Naive thymus-derived CD4-positive, alpha-beta T cell (primary cell): ENCODE measurements at regions not wholly inside any gene's neighbourhood (a gene's known extent, or its start where the extent isn't known, plus 50 kb on each side); places are given as distances from the start of the nearest gene placed in this dataset.

Experiments
- ATAC-seq: fragments of 150-1000 bp; cut with Tn5 transposase; 2 replicates; pipeline ENCODE4 v1.10.0; 2021; ENCODE audit warnings: mild to moderate bottlenecking, moderate library complexity
- CTCF ChIA-PET: fragments of 350-600 bp; sonication (Branson Sonifier 250); formaldehyde crosslinking; loops from one replicate; lab custom pipeline; 2021; ENCODE audit warnings: antibody characterized with exemption; lab: Charles Lee
- POLR2A ChIA-PET: fragments of 350-600 bp; sonication (Branson Sonifier 250); formaldehyde crosslinking; loops from one replicate; lab custom pipeline; 2021; ENCODE audit warnings: antibody characterized with exemption, inconsistent platforms; lab: Charles Lee
- DNase-seq, 9 donors: peaks; one replicate each; pipeline versions ENCODE4 v3.0.0 to v3.0.0-alpha.2; 2020 to 2022; ENCODE audit warnings: mixed read lengths in 1 of 9
- H3K27ac ChIP-seq: one replicate; pipeline ENCODE4 v1.7.0; 2013; ENCODE audit warnings: mild to moderate bottlenecking, low read depth, low read length, moderate library complexity
- H3K27me3 ChIP-seq, 2 donors: one replicate each; pipeline ENCODE4 v1.7.0; 2013; ENCODE audit warnings: low read length in 2 of 2, mild to moderate bottlenecking in 2 of 2, moderate library complexity in 2 of 2; ENCODE audit not compliant: control insufficient read depth in 2 of 2, insufficient read depth in 2 of 2
- H3K36me3 ChIP-seq, 3 experiments: 1 replicate in 2 of 3; 2 replicates in 1 of 3; pipeline ENCODE4 v1.7.0; 2013; ENCODE audit warnings: low read length in 3 of 3, mild to moderate bottlenecking in 3 of 3, moderate library complexity in 1 of 3; ENCODE audit not compliant: insufficient read depth in 3 of 3, control insufficient read depth in 2 of 3
- H3K4me1 ChIP-seq, 2 donors: one replicate each; pipeline ENCODE4 v1.7.0; 2013; ENCODE audit warnings: low read length in 2 of 2, mild to moderate bottlenecking in 2 of 2, moderate library complexity in 1 of 2; ENCODE audit not compliant: control insufficient read depth in 2 of 2, insufficient read depth in 2 of 2
- H3K4me3 ChIP-seq: 2 replicates; pipeline ENCODE4 v1.7.0; 2013; ENCODE audit warnings: mild to moderate bottlenecking, low read length
- H3K9me3 ChIP-seq, 3 experiments: 1 replicate in 2 of 3; 2 replicates in 1 of 3; pipeline ENCODE4 v1.7.0; 2013; ENCODE audit warnings: low read length in 3 of 3; ENCODE audit not compliant: control insufficient read depth in 2 of 3
- H3K27ac Mint-ChIP-seq, 9 donors: one replicate each; pipeline ENCODE4 v1.8.0; 2020 to 2022; ENCODE audit warnings: mixed read lengths in 9 of 9, mild to moderate bottlenecking in 8 of 9, moderate library complexity in 5 of 9, inconsistent platforms in 2 of 9
- H3K27me3 Mint-ChIP-seq, 5 donors: one replicate each; pipeline ENCODE4 v1.8.0; 2021 to 2022; ENCODE audit warnings: mixed read lengths in 5 of 5, mild to moderate bottlenecking in 1 of 5
- H3K36me3 Mint-ChIP-seq, 5 donors: one replicate each; pipeline ENCODE4 v1.8.0; 2020 to 2022; ENCODE audit warnings: mixed read lengths in 5 of 5, mild to moderate bottlenecking in 3 of 5, inconsistent platforms in 1 of 5
- H3K4me1 Mint-ChIP-seq, 7 donors: one replicate each; pipeline ENCODE4 v1.8.0; 2020 to 2022; ENCODE audit warnings: mixed read lengths in 7 of 7, mild to moderate bottlenecking in 3 of 7, inconsistent platforms in 1 of 7
- H3K4me3 Mint-ChIP-seq, 10 donors: one replicate each; pipeline ENCODE4 v1.8.0; 2020 to 2022; ENCODE audit warnings: mild to moderate bottlenecking in 10 of 10, mixed read lengths in 10 of 10, moderate library complexity in 6 of 10, inconsistent platforms in 2 of 10
- H3K9me3 Mint-ChIP-seq, 11 donors: one replicate each; pipeline ENCODE4 v1.8.0; 2020 to 2022; ENCODE audit warnings: mixed read lengths in 11 of 11, mild to moderate bottlenecking in 4 of 11, inconsistent platforms in 1 of 11, moderate library complexity in 1 of 11
- intact Hi-C, 2 donors: fragments of 100-400 bp; cut with micrococcal nuclease; formaldehyde crosslinking; loops; one replicate each; pipeline ENCODE4 v1.15.1; 2023

- H3K4me3 ChIP-seq, result no peak overlapping the region
- peaks cover 0 to 5% of the 10 kb centered on the region in 2 donors for H3K4me1 ChIP-seq
- Mint-ChIP-seq H3K27me3 (peaks cover 0 to 4% (median 0%) of the 10 kb centered on the region in 5 donors), H3K9me3 (peaks cover 0 to 3% (median 0%) of the 10 kb centered on the region in 11 donors), H3K4me3 (no peak overlapping the region), H3K27ac (peak overlapping the region in 1 of 9 donors; percentile 40), H3K36me3 (no peaks in the 10 kb centered on the region), H3K4me1 (peaks cover 2 to 48% (median 33%) of the 10 kb centered on the region in 7 donors)
- no peaks in the 10 kb centered on the region for H3K36me3 ChIP-seq
- ATAC-seq (no peak), DNase-seq (no peak)
- ChIA-PET POLR2A (interaction anchor here (1.5 kb wide), 1 partner anchor 11 kb away, joined by 5 read pairs; no protein-coding TSS in a partner anchor), CTCF (interaction anchor here (0.5 kb wide), 1 partner anchor 1235 kb away, joined by 3 read pairs; no protein-coding TSS in a partner anchor)
- no peaks in the 10 kb centered on the region for H3K27me3 ChIP-seq
- intact Hi-C loops, result no loop called here
- no peak overlapping the region for H3K27ac ChIP-seq
- no peaks in the 10 kb centered on the region for H3K9me3 ChIP-seq
Observed at GRCh38 chr1:5340560-5341130, 651.6 kb downstream of the NPHP4 start.

DNA sequence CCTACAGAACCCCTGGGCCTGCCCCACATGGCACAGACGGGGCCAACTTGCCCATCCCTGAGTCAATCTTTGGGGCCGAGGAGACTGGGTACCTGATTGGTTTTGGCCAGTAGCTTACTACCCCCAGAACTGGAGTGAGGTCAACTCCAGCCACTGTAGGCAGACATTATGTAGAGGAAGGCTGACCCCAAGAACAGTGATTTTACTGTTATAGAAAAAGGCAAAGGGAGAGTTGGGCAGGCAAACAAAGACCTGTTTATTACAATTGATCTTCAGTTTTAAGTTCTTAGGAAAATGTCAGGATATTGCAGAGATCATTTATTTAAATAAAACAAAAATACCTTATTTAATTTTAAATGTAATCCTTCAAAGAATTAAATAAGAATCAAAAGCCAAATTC, 653.8 kb downstream of the NPHP4 start:
- Histone ChIP-seq H3K27me3 (no peaks in the 10 kb centered on the region), H3K27ac (no peak overlapping the region), H3K4me1 (peaks cover 0 to 5% of the 10 kb centered on the region in 2 donors), H3K4me3 (no peak overlapping the region), H3K9me3 (no peaks in the 10 kb centered on the region), H3K36me3 (no peaks in the 10 kb centered on the region)
- ChIA-PET POLR2A (no interaction called here), CTCF (no interaction called here)
- Mint-ChIP-seq H3K27me3 (peaks cover 0 to 4% (median 0%) of the 10 kb centered on the region in 5 donors), H3K9me3 (peaks cover 0 to 5% (median 0%) of the 10 kb centered on the region in 11 donors), H3K4me1 (peaks cover 2 to 53% (median 39%) of the 10 kb centered on the region in 7 donors), H3K27ac (peak overlapping the region in 3 of 9 donors; percentile 34 to 57 (median 39)), H3K4me3 (peak overlapping the region in 2 of 10 donors; percentile 27 to 45), H3K36me3 (peaks cover 0 to 4% (median 0%) of the 10 kb centered on the region in 5 donors)
- intact Hi-C loops, result loop anchor here in 1 of 2 donors (5.0 kb wide), 1 partner anchor 34 kb away; no protein-coding TSS in a partner anchor
- ATAC-seq, result no peak
- DNase-seq, result no peak

GRCh38 chr1:5333291-5333690, 658.9 kb downstream of the NPHP4 start:
- DNase-seq (no peak), ATAC-seq (no peak)
- H3K4me1 Mint-ChIP-seq, result peaks cover 23 to 76% (median 64%) of the 10 kb centered on the region in 7 donors
- CTCF ChIA-PET, result no interaction called here
- POLR2A ChIA-PET, result no interaction called here
- H3K27me3 Mint-ChIP-seq, result no peaks in the 10 kb centered on the region
- peak overlapping the region in 1 of 9 donors; percentile 5 for H3K27ac Mint-ChIP-seq
- H3K36me3 Mint-ChIP-seq, result peaks cover 0 to 7% (median 3%) of the 10 kb centered on the region in 5 donors
- Histone ChIP-seq H3K4me3 (no peak overlapping the region), H3K4me1 (peaks cover 26 to 36% of the 10 kb centered on the region in 2 donors), H3K27me3 (no peaks in the 10 kb centered on the region), H3K27ac (no peak overlapping the region), H3K9me3 (no peaks in the 10 kb centered on the region), H3K36me3 (no peaks in the 10 kb centered on the region)
- intact Hi-C loops, result no loop called here
- H3K9me3 Mint-ChIP-seq, result peaks cover 0 to 12% (median 5%) of the 10 kb centered on the region in 11 donors
- H3K4me3 Mint-ChIP-seq, result no peak overlapping the region

DNA sequence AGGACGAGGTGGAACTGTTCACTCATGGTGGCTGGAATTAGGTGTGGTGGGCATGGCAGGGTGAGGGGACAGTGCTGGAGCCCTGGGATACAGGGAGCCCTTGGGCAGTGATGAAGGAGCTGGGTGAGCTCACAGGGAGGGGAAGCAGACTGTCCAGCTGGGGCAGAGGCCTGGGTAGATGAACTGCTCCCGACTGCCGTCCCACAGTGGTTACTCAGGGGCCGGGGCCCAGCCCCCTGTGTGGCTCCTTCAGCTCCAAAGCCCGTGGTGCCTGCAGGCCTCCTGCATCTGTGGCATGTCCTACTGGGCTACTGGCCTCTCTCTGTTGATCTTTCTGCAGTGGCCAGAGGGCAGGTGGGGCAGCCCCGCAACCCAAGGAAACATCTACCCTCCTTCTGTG, 661.1 kb downstream of the NPHP4 start:
- intact Hi-C loops, result no loop called here
- peak overlapping the region in 1 of 10 donors; percentile 59 for H3K4me3 Mint-ChIP-seq
- Histone ChIP-seq H3K27me3 (no peaks in the 10 kb centered on the region), H3K9me3 (peaks cover 3 to 21% (median 3%) of the 10 kb centered on the region in 3 experiments), H3K27ac (no peak overlapping the region), H3K4me1 (peaks cover 26 to 35% of the 10 kb centered on the region in 2 donors), H3K36me3 (no peaks in the 10 kb centered on the region), H3K4me3 (no peak overlapping the region)
- ChIA-PET POLR2A (interaction anchor here (0.7 to 2.3 kb wide), 2 partner anchors 58 to 206 kb away, joined by 6 to 7 read pairs; no protein-coding TSS in a partner anchor), CTCF (no interaction called here)
- peak overlapping the region; percentile 12 to 98 (median 94) for H3K27ac Mint-ChIP-seq
- ATAC-seq (no peak), DNase-seq (no peak)
- H3K4me1 Mint-ChIP-seq, result peaks cover 18 to 71% (median 60%) of the 10 kb centered on the region in 7 donors
- H3K36me3 Mint-ChIP-seq, result peaks cover 7 to 24% (median 16%) of the 10 kb centered on the region in 5 donors
- H3K27me3 Mint-ChIP-seq, result peaks cover 0 to 2% (median 0%) of the 10 kb centered on the region in 5 donors
- peaks cover 5 to 34% (median 19%) of the 10 kb centered on the region in 11 donors for H3K9me3 Mint-ChIP-seq

GRCh38 chr1:5329068-5329739, 663.0 kb downstream of the NPHP4 start:
- peak; percentile 44 for ATAC-seq
- Histone ChIP-seq H3K4me3 (peak overlapping the region; percentile 1), H3K4me1 (peaks cover 26 to 35% of the 10 kb centered on the region in 2 donors), H3K27ac (peak overlapping the region; percentile 71), H3K9me3 (peaks cover 3 to 21% (median 3%) of the 10 kb centered on the region in 3 experiments), H3K27me3 (no peaks in the 10 kb centered on the region), H3K36me3 (no peaks in the 10 kb centered on the region)
- Mint-ChIP-seq H3K9me3 (peaks cover 10 to 43% (median 19%) of the 10 kb centered on the region in 11 donors), H3K27me3 (peaks cover 0 to 2% (median 0%) of the 10 kb centered on the region in 5 donors), H3K36me3 (peaks cover 7 to 25% (median 17%) of the 10 kb centered on the region in 5 donors), H3K4me3 (peak overlapping the region; percentile 52 to 82 (median 68)), H3K27ac (peak overlapping the region; percentile 90 to 99 (median 96)), H3K4me1 (peaks cover 18 to 76% (median 70%) of the 10 kb centered on the region in 7 donors)
- CTCF ChIA-PET, result no interaction called here
- DNase-seq, result peak in 4 of 9 donors; percentile 3 to 34 (median 12)
- intact Hi-C loops, result loop anchor here in 1 of 2 donors (2.0 kb wide), 1 partner anchor 60 kb away; no protein-coding TSS in a partner anchor
- POLR2A ChIA-PET, result interaction anchor here (1.0 to 2.3 kb wide), 3 partner anchors 13 to 67 kb away, joined by 3 to 7 read pairs (median 3); no protein-coding TSS in a partner anchor

- POLR2A ChIA-PET, result interaction anchor here (1.6 to 1.7 kb wide), 2 partner anchors 9 to 12 kb away, joined by 3 to 7 read pairs; no protein-coding TSS in a partner anchor
- Mint-ChIP-seq H3K4me1 (peaks cover 10 to 49% (median 41%) of the 10 kb centered on the region in 7 donors), H3K9me3 (peaks cover 13 to 72% (median 27%) of the 10 kb centered on the region in 11 donors), H3K27me3 (peaks cover 0 to 13% (median 0%) of the 10 kb centered on the region in 5 donors), H3K4me3 (peak overlapping the region in 1 of 10 donors; percentile 4), H3K36me3 (peaks cover 7 to 33% (median 21%) of the 10 kb centered on the region in 5 donors), H3K27ac (peak overlapping the region in 1 of 9 donors; percentile 1)
- Histone ChIP-seq H3K27ac (no peak overlapping the region), H3K27me3 (no peaks in the 10 kb centered on the region), H3K9me3 (peaks cover 3 to 21% (median 3%) of the 10 kb centered on the region in 3 experiments), H3K4me1 (peaks cover 15 to 20% of the 10 kb centered on the region in 2 donors), H3K36me3 (no peaks in the 10 kb centered on the region), H3K4me3 (no peak overlapping the region)
- DNase-seq, result no peak
- intact Hi-C loops, result no loop called here
- CTCF ChIA-PET, result no interaction called here
- no peak for ATAC-seq
Observed at GRCh38 chr1:5324883-5325282, 667.3 kb downstream of the NPHP4 start.
